H9 (cell line): ENCODE measurements at regions not wholly inside any gene's neighbourhood (a gene's known extent, or its start where the extent isn't known, plus 50 kb on each side); places are given as distances from the start of the nearest gene placed in this dataset.

Source experiments
- DNase-seq: peaks from one replicate; pipeline ENCODE4 v3.0.0-alpha.2; 2017
- H2AFZ ChIP-seq: one replicate; pipeline ENCODE4 v1.6.1; 2013; ENCODE audit warnings: mild to moderate bottlenecking, low read length, control low read depth, moderate library complexity
- H2AK5ac ChIP-seq: 2 replicates; pipeline ENCODE4 v1.6.1; 2013; ENCODE audit warnings: low read length, control low read depth, mixed read lengths; ENCODE audit not compliant: insufficient read length
- H2BK120ac ChIP-seq: one replicate; pipeline ENCODE4 v1.6.1; 2013; ENCODE audit warnings: low read depth, mild to moderate bottlenecking, low read length, control low read depth, inconsistent platforms; ENCODE audit not compliant: poor library complexity, severe bottlenecking
- H2BK12ac ChIP-seq: 2 replicates; pipeline ENCODE4 v1.6.1; 2013; ENCODE audit warnings: low read length, control low read depth, mixed read lengths, low read depth; ENCODE audit not compliant: insufficient read length
- H2BK15ac ChIP-seq: 2 replicates; pipeline ENCODE4 v1.6.1; 2013; ENCODE audit warnings: low read depth, low read length, control low read depth
- H2BK20ac ChIP-seq: one replicate; pipeline ENCODE4 v1.6.1; 2013; ENCODE audit warnings: low read depth, mild to moderate bottlenecking, low read length, control low read depth, inconsistent platforms; ENCODE audit not compliant: poor library complexity, severe bottlenecking
- H2BK5ac ChIP-seq: 2 replicates; pipeline ENCODE4 v1.6.1; 2013; ENCODE audit warnings: low read length, control low read depth, mixed read lengths; ENCODE audit not compliant: insufficient read length
- H3K14ac ChIP-seq: 2 replicates; pipeline ENCODE4 v1.6.1; 2013; ENCODE audit warnings: low read length, control low read depth; ENCODE audit not compliant: insufficient read depth
- H3K18ac ChIP-seq: 2 replicates; pipeline ENCODE4 v1.6.1; 2013; ENCODE audit warnings: low read depth, mild to moderate bottlenecking, mixed read lengths, low read length, control low read depth; ENCODE audit not compliant: insufficient read length
- H3K23ac ChIP-seq: 2 replicates; pipeline ENCODE4 v1.6.1; 2013; ENCODE audit warnings: low read length, control low read depth, mixed read lengths, low read depth; ENCODE audit not compliant: insufficient read length
- H3K23me2 ChIP-seq: 2 replicates; pipeline ENCODE4 v1.6.1; 2013; ENCODE audit warnings: low read depth, mild to moderate bottlenecking, mixed read lengths, low read length, control low read depth; ENCODE audit not compliant: insufficient read length, poor library complexity, severe bottlenecking
- H3K27ac ChIP-seq: 2 replicates; pipeline ENCODE4 v1.5.1; 2013; ENCODE audit warnings: low read length, control low read depth, mixed read lengths, low read depth; ENCODE audit not compliant: insufficient read length
- H3K27me3 ChIP-seq: 2 replicates; pipeline ENCODE4 v1.6.1; 2013; ENCODE audit warnings: low read length, control low read depth, inconsistent platforms; ENCODE audit not compliant: insufficient read depth
- H3K4ac ChIP-seq: 2 replicates; pipeline ENCODE4 v1.6.1; 2013; ENCODE audit warnings: low read depth, mild to moderate bottlenecking, control low read depth, inconsistent platforms, low read length, moderate library complexity
- H3K4me1 ChIP-seq: 2 replicates; pipeline ENCODE4 v1.6.1; 2013; ENCODE audit warnings: low read length, control low read depth, inconsistent platforms; ENCODE audit not compliant: insufficient read depth
- H3K4me2 ChIP-seq: 2 replicates; pipeline ENCODE4 v1.6.1; 2013; ENCODE audit warnings: low read length, control low read depth, mixed read lengths; ENCODE audit not compliant: insufficient read length, insufficient read depth
- H3K56ac ChIP-seq: 2 replicates; pipeline ENCODE4 v1.6.1; 2013; ENCODE audit warnings: low read depth, mild to moderate bottlenecking, mixed read lengths, low read length, control low read depth; ENCODE audit not compliant: insufficient read length
- H3K79me1 ChIP-seq: 2 replicates; pipeline ENCODE4 v1.6.1; 2013; ENCODE audit warnings: low read depth, mild to moderate bottlenecking, moderate library complexity, low read length, control low read depth, inconsistent platforms; ENCODE audit not compliant: insufficient read depth, poor library complexity, severe bottlenecking
- H3K79me2 ChIP-seq: 2 replicates; pipeline ENCODE4 v1.6.1; 2013; ENCODE audit warnings: low read length, control low read depth, inconsistent platforms; ENCODE audit not compliant: insufficient read depth
- H3K9ac ChIP-seq: 2 replicates; pipeline ENCODE4 v1.6.1; 2013; ENCODE audit warnings: low read length, control low read depth, mixed read lengths; ENCODE audit not compliant: insufficient read length; ENCODE audit errors: extremely low read depth
- H3K9me3 ChIP-seq: one replicate; pipeline ENCODE4 v1.6.1; 2013; ENCODE audit warnings: low read depth, low read length, inconsistent platforms; ENCODE audit not compliant: control insufficient read depth
- H3T11ph ChIP-seq: one replicate; pipeline ENCODE4 v1.6.1; 2013; ENCODE audit warnings: mild to moderate bottlenecking, low read length, control low read depth, inconsistent platforms
- H4K20me1 ChIP-seq: one replicate; pipeline ENCODE4 v1.6.1; 2013; ENCODE audit not compliant: control insufficient read depth, insufficient read length, insufficient read depth
- H4K5ac ChIP-seq: 2 replicates; pipeline ENCODE4 v1.6.1; 2013; ENCODE audit warnings: low read depth, mild to moderate bottlenecking, mixed read lengths, low read length, control low read depth; ENCODE audit not compliant: insufficient read length
- H4K8ac ChIP-seq: replicated peaks from 2 replicates; pipeline ENCODE4 v1.6.1; 2013; ENCODE audit warnings: low read length, control low read depth, mixed read lengths, low read depth; ENCODE audit not compliant: insufficient read length
- H4K91ac ChIP-seq: 2 replicates; pipeline ENCODE4 v1.6.1; 2013; ENCODE audit warnings: low read depth, mild to moderate bottlenecking, moderate library complexity, mixed read lengths, low read length, control low read depth; ENCODE audit not compliant: insufficient read length
- H3K27ac Mint-ChIP-seq, 3 experiments: 2 replicates in 2 of 3; 3 replicates in 1 of 3; pipeline ENCODE4 v1.8.0; 2020 to 2021; ENCODE audit warnings: mixed read lengths in 3 of 3, mild to moderate bottlenecking in 1 of 3, moderate library complexity in 1 of 3
- H3K27me3 Mint-ChIP-seq: 2 replicates; pipeline ENCODE4 v1.8.0; 2021; ENCODE audit warnings: low read depth, mild to moderate bottlenecking, moderate library complexity, mixed read lengths
- H3K36me3 Mint-ChIP-seq, 3 experiments: 2 replicates in 2 of 3; 3 replicates in 1 of 3; pipeline ENCODE4 v1.8.0; 2020 to 2021; ENCODE audit warnings: low read depth in 3 of 3, mixed read lengths in 3 of 3; ENCODE audit not compliant: insufficient read depth in 1 of 3
- H3K4me1 Mint-ChIP-seq, 2 experiments: 2 replicates each; pipeline ENCODE4 v1.8.0; 2020; ENCODE audit warnings: mixed read lengths in 2 of 2
- H3K4me3 Mint-ChIP-seq, 2 experiments: 2 replicates in 1 of 2; 3 replicates in 1 of 2; pipeline ENCODE4 v1.8.0; 2020 to 2021; ENCODE audit warnings: mild to moderate bottlenecking in 2 of 2, mixed read lengths in 2 of 2, moderate library complexity in 1 of 2
- H3K9me3 Mint-ChIP-seq, 2 experiments: 2 replicates in 1 of 2; 3 replicates in 1 of 2; pipeline ENCODE4 v1.8.0; 2020; ENCODE audit warnings: mild to moderate bottlenecking in 2 of 2, mixed read lengths in 2 of 2, moderate library complexity in 1 of 2
- WGBS: extraction: QIAGEN DNeasy Blood & Tissue Kit; methylation state at CpG from one replicate; pipeline ENCODE4 v1.1.7; 2013; ENCODE audit warnings: missing lambda C conversion rate, low lambda C conversion rate, mixed read lengths; ENCODE audit not compliant: insufficient read length; ENCODE audit errors: extremely low coverage; 5-methylcytosine and 5-hydroxymethylcytosine counted together
- TF ChIP-seq, protein P1 (sequence below): fragments of 200-600 bp; sonication (generic); conservative IDR thresholded peaks from 3 replicates; pipeline ENCODE4 v1.8.0; 2021; ENCODE audit warnings: antibody characterized with exemption, mild to moderate bottlenecking

DNA sequence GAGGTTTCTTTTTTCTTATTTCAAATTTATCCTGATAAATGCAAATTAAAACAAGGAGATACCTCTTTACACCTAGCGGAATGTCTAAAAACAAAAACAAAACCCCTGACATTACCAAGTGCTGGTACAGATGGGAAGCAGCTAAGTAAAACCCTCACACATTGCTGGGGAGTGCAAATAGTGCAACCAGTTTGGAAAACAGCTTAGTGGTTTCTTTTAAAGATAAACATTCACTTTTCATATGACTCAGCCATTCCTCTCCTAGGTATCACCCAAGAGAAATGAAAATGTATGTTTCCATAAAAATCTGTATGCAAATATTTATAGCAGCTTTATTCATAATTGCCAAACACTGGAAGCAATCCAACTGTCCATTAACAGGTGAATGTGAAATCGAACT is 84.1 kb upstream of the HELT start:
- Histone ChIP-seq H2BK20ac (no peak overlapping the region), H3K9me3 (no peaks in the 10 kb centered on the region), H2AFZ (no peak overlapping the region), H3K9ac (no peak overlapping the region), H3K27me3 (no peaks in the 10 kb centered on the region), H3K79me1 (no peaks in the 10 kb centered on the region), H2BK15ac (no peak overlapping the region), H3K18ac (no peak overlapping the region), H2AK5ac (no peak overlapping the region), H2BK120ac (no peak overlapping the region), H3K4ac (no peak overlapping the region), H4K8ac (no peak overlapping the region), H4K5ac (no peak overlapping the region), H2BK5ac (no peak overlapping the region), H3K23me2 (no peaks in the 10 kb centered on the region), H3T11ph (no peak overlapping the region), H3K23ac (no peak overlapping the region), H3K4me1 (no peaks in the 10 kb centered on the region; the same call in 1 of the 2 replicates), H4K20me1 (no peaks in the 10 kb centered on the region), H3K56ac (no peak overlapping the region), H2BK12ac (no peak overlapping the region), H3K27ac (no peak overlapping the region), H3K4me2 (no peak overlapping the region), H3K79me2 (no peaks in the 10 kb centered on the region), H4K91ac (no peak overlapping the region), H3K14ac (no peak overlapping the region)
- H3K27me3 Mint-ChIP-seq = no peaks in the 10 kb centered on the region
- WGBS = no CpG with 5 or more reads among the region's 2 CpGs
- peaks cover 8 to 13% of the 10 kb centered on the region in 2 experiments for H3K4me1 Mint-ChIP-seq
- TF ChIP-seq, protein P1, sequence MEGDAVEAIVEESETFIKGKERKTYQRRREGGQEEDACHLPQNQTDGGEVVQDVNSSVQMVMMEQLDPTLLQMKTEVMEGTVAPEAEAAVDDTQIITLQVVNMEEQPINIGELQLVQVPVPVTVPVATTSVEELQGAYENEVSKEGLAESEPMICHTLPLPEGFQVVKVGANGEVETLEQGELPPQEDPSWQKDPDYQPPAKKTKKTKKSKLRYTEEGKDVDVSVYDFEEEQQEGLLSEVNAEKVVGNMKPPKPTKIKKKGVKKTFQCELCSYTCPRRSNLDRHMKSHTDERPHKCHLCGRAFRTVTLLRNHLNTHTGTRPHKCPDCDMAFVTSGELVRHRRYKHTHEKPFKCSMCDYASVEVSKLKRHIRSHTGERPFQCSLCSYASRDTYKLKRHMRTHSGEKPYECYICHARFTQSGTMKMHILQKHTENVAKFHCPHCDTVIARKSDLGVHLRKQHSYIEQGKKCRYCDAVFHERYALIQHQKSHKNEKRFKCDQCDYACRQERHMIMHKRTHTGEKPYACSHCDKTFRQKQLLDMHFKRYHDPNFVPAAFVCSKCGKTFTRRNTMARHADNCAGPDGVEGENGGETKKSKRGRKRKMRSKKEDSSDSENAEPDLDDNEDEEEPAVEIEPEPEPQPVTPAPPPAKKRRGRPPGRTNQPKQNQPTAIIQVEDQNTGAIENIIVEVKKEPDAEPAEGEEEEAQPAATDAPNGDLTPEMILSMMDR = no peak
- DNase-seq = no peak
- no peak overlapping the region; a peak in 1 of 7 replicates for H3K27ac Mint-ChIP-seq
- peaks cover 3 to 6% of the 10 kb centered on the region in 2 experiments for H3K9me3 Mint-ChIP-seq
- no peaks in the 10 kb centered on the region; a peak in 1 of 7 replicates for H3K36me3 Mint-ChIP-seq
- H3K4me3 Mint-ChIP-seq = no peak overlapping the region
